H1 (cell line): ENCODE measurements at regions not wholly inside any gene's neighbourhood (a gene's known extent, or its start where the extent isn't known, plus 50 kb on each side); places are given as distances from the start of the nearest gene placed in this dataset.

Experiments
- CTCF ChIA-PET: fragments of 300-600 bp; sonication (Branson Sonifier 250); formaldehyde crosslinking; loops from one replicate; lab custom pipeline; 2021; ENCODE audit not compliant: partially characterized antibody; lab: Charles Lee
- POLR2A ChIA-PET: fragments of 300-600 bp; sonication (Branson Sonifier 250); formaldehyde crosslinking; loops from one replicate; lab custom pipeline; 2021; ENCODE audit warnings: inconsistent platforms; ENCODE audit not compliant: partially characterized antibody; lab: Charles Lee
- DNase-seq, 2 experiments: peaks; one replicate each; pipeline versions ENCODE4 v3.0.0 to v3.0.0-alpha.2; 2010 to 2022; ENCODE audit warnings: low spot score in 2 of 2, low read depth in 1 of 2, mixed read lengths in 1 of 2
- FAIRE-seq: peaks from 2 replicates; lab custom pipeline; 2011; peaks lifted over from hg19 to GRCh38; lab: Jason Lieb, UNC
- H2AFZ ChIP-seq: 2 replicates; pipeline ENCODE4 v1.8.1; 2012; ENCODE audit warnings: low read length, inconsistent platforms
- H2AK5ac ChIP-seq: 2 replicates; pipeline ENCODE4 v1.6.1; 2013; ENCODE audit warnings: low read depth, low read length
- H2BK120ac ChIP-seq: replicated peaks from 2 replicates; pipeline ENCODE3; 2013; ENCODE audit warnings: low read depth, low read length, inconsistent platforms
- H2BK12ac ChIP-seq: 2 replicates; pipeline ENCODE4 v1.6.1; 2013; ENCODE audit warnings: low read depth, low read length
- H2BK15ac ChIP-seq: 2 replicates; pipeline ENCODE4 v1.6.1; 2013; ENCODE audit warnings: low read length
- H2BK20ac ChIP-seq: 2 replicates; pipeline ENCODE4 v1.6.1; 2013; ENCODE audit warnings: low read length
- H2BK5ac ChIP-seq: 2 replicates; pipeline ENCODE4 v1.6.1; 2013; ENCODE audit warnings: low read depth, low read length
- H3K14ac ChIP-seq: 2 replicates; pipeline ENCODE4 v1.6.1; 2013; ENCODE audit warnings: inconsistent platforms; ENCODE audit not compliant: insufficient read length
- H3K18ac ChIP-seq: 2 replicates; pipeline ENCODE4 v1.6.1; 2013; ENCODE audit warnings: low read length; ENCODE audit errors: extremely low read depth
- H3K23ac ChIP-seq: 2 replicates; pipeline ENCODE4 v1.6.1; 2013; ENCODE audit warnings: inconsistent platforms; ENCODE audit not compliant: insufficient read length
- H3K23me2 ChIP-seq: 2 replicates; pipeline ENCODE4 v1.6.1; 2013; ENCODE audit warnings: low read depth, low read length
- H3K27ac ChIP-seq: 2 replicates; pipeline ENCODE4 v1.6.1; 2011; ENCODE audit warnings: low read depth, low read length, inconsistent platforms
- H3K27me3 ChIP-seq, 4 experiments: replicated peaks in 1 of 4; 1 replicate in 1 of 4; 2 replicates in 3 of 4; pipeline versions ENCODE4 v1.6.1 to v1.8.1; 2011 to 2013; ENCODE audit warnings: low read length in 3 of 4, mild to moderate bottlenecking in 3 of 4, inconsistent platforms in 2 of 4, mixed read lengths in 2 of 4, moderate library complexity in 1 of 4; ENCODE audit not compliant: control insufficient read depth in 3 of 4, insufficient read depth in 3 of 4; ENCODE audit errors: extremely low read depth in 1 of 4
- H3K36me3 ChIP-seq, 4 experiments: 2 replicates each; pipeline versions ENCODE4 v1.6.1 to v1.8.1; 2011 to 2013; ENCODE audit warnings: mild to moderate bottlenecking in 4 of 4, low read length in 3 of 4, moderate library complexity in 2 of 4, control low read depth in 1 of 4, inconsistent platforms in 1 of 4; ENCODE audit not compliant: insufficient read depth in 4 of 4, control insufficient read depth in 2 of 4
- H3K4ac ChIP-seq: replicated peaks from 2 replicates; pipeline ENCODE3; 2013; ENCODE audit warnings: low read length, low read depth, mixed read lengths, inconsistent platforms; ENCODE audit not compliant: insufficient read length
- H3K4me1 ChIP-seq, 4 experiments: replicated peaks in 1 of 4; 1 replicate in 1 of 4; 2 replicates in 3 of 4; pipeline versions ENCODE4 v1.6.1 to v1.8.1; 2011 to 2013; ENCODE audit warnings: low read length in 3 of 4, inconsistent platforms in 2 of 4, mixed read lengths in 1 of 4; ENCODE audit not compliant: insufficient read depth in 4 of 4, control insufficient read depth in 3 of 4
- H3K4me2 ChIP-seq, 2 experiments: 2 replicates each; pipeline versions ENCODE4 v1.6.1 to v1.8.1; 2011 to 2013; ENCODE audit warnings: low read depth in 2 of 2, low read length in 2 of 2, control low read depth in 1 of 2, inconsistent platforms in 1 of 2, mild to moderate bottlenecking in 1 of 2; ENCODE audit not compliant: insufficient read depth in 1 of 2
- H3K4me3 ChIP-seq, 4 experiments: fragments of 200-600, 300-600 bp in 1 of 4; sonication (generic), shearing (Covaris generic), sonication (Bioruptor Twin) in 1 of 4; 2 replicates each; pipeline versions ENCODE4 v1.5.1 to v1.8.1; 2011 to 2016; ENCODE audit warnings: low read length in 4 of 4, low read depth in 3 of 4, control low read depth in 2 of 4, inconsistent platforms in 2 of 4, mild to moderate bottlenecking in 2 of 4, mixed read lengths in 1 of 4, moderate library complexity in 1 of 4; ENCODE audit not compliant: insufficient read depth in 2 of 4; ENCODE audit errors: extremely low read depth in 1 of 4
- H3K56ac ChIP-seq: replicated peaks from 2 replicates; pipeline ENCODE3; 2013; ENCODE audit warnings: low read depth, mild to moderate bottlenecking, mixed read lengths, low read length, inconsistent platforms; ENCODE audit not compliant: insufficient read length
- H3K79me1 ChIP-seq: 2 replicates; pipeline ENCODE4 v1.6.1; 2013; ENCODE audit warnings: low read depth, low read length, control low read depth
- H3K79me2 ChIP-seq, 2 experiments: 2 replicates each; pipeline versions ENCODE4 v1.6.1 to v1.8.1; 2012 to 2013; ENCODE audit warnings: low read length in 2 of 2, mild to moderate bottlenecking in 2 of 2, inconsistent platforms in 1 of 2; ENCODE audit not compliant: insufficient read depth in 2 of 2, control insufficient read depth in 1 of 2
- H3K9ac ChIP-seq, 4 experiments: replicated peaks in 1 of 4; 1 replicate in 1 of 4; 2 replicates in 3 of 4; pipeline versions ENCODE4 v1.6.1 to v1.8.1; 2011 to 2013; ENCODE audit warnings: low read depth in 3 of 4, low read length in 3 of 4, control low read depth in 2 of 4, mild to moderate bottlenecking in 2 of 4, moderate library complexity in 2 of 4, inconsistent platforms in 1 of 4; ENCODE audit errors: extremely low read depth in 1 of 4
- H3K9me3 ChIP-seq, 2 experiments: 2 replicates each; pipeline versions ENCODE4 v1.6.1 to v1.8.1; 2012 to 2013; ENCODE audit warnings: mild to moderate bottlenecking in 2 of 2, moderate library complexity in 2 of 2, control low read depth in 1 of 2, inconsistent platforms in 1 of 2, low read depth in 1 of 2, low read length in 1 of 2, mixed read lengths in 1 of 2; ENCODE audit not compliant: insufficient read depth in 2 of 2
- H4K20me1 ChIP-seq, 2 experiments: replicated peaks in 1 of 2; 2 replicates each; pipeline versions ENCODE3 to v1.8.1; 2011 to 2013; ENCODE audit warnings: inconsistent platforms in 2 of 2, low read length in 2 of 2, mild to moderate bottlenecking in 1 of 2; ENCODE audit not compliant: insufficient read depth in 2 of 2, control insufficient read depth in 1 of 2
- H4K5ac ChIP-seq: 2 replicates; pipeline ENCODE4 v1.6.1; 2013; ENCODE audit warnings: low read length, low read depth, mixed read lengths, inconsistent platforms; ENCODE audit not compliant: insufficient read length
- H4K8ac ChIP-seq: 2 replicates; pipeline ENCODE4 v1.8.0; 2013; ENCODE audit warnings: mild to moderate bottlenecking, moderate library complexity, low read length, inconsistent platforms; ENCODE audit not compliant: insufficient read depth; ENCODE audit errors: extremely low read depth
- H4K91ac ChIP-seq: replicated peaks from 2 replicates; pipeline ENCODE3; 2013; ENCODE audit warnings: low read length, mixed read lengths, inconsistent platforms; ENCODE audit not compliant: insufficient read length
- CBX5 ChIP-seq: fragments of 300-800, 300-1000 bp; sonication (generic); IDR thresholded peaks from 2 replicates; pipeline ENCODE4 v1.7.1; 2016; ENCODE audit warnings: antibody characterized with exemption, low read length, low read depth
- CBX8 ChIP-seq: fragments of 300-800, 300-1000 bp; sonication (generic); IDR thresholded peaks from 2 replicates; pipeline ENCODE4 v1.7.1; 2016; ENCODE audit warnings: low read depth, low read length, borderline replicate concordance
- CEBPB ChIP-seq: IDR thresholded peaks from 2 replicates; pipeline ENCODE4 v1.6.1; 2012; ENCODE audit warnings: low read depth, low read length
- GTF2F1 ChIP-seq: IDR thresholded peaks from 2 replicates; pipeline ENCODE4 v1.6.1; 2012; ENCODE audit warnings: low read depth, low read length, improper control_type of control experiment, borderline replicate concordance
- KDM1A ChIP-seq: fragments of 200-600, 300-600 bp; sonication (generic); IDR thresholded peaks from 2 replicates; pipeline ENCODE4 v1.7.1; 2016; ENCODE audit warnings: mild to moderate bottlenecking, low read length, borderline replicate concordance
- WGBS, 2 experiments: shearing (Covaris generic) in 1 of 2; methylation state at CpG; one replicate each; pipeline versions ENCODE4 v1.1.6 to v1.1.7; 2013 to 2015; ENCODE audit warnings: low lambda C conversion rate in 2 of 2, mixed read lengths in 2 of 2, inconsistent platforms in 1 of 2, low coverage in 1 of 2, missing lambda C conversion rate in 1 of 2; ENCODE audit not compliant: insufficient replicate concordance in 2 of 2, insufficient coverage in 1 of 2, insufficient read length in 1 of 2; ENCODE audit errors: extremely low coverage in 1 of 2, missing lambda C conversion rate in 1 of 2; 5-methylcytosine and 5-hydroxymethylcytosine counted together

- H4K5ac ChIP-seq, result no peak overlapping the region
- DNase-seq (no peak), FAIRE-seq (no peak)
- CTCF ChIA-PET, result interaction anchor here (1.0 to 1.2 kb wide), 2 partner anchors 8 to 13 kb away, joined by 3 read pairs; no protein-coding TSS in a partner anchor
- POLR2A ChIA-PET, result no interaction called here
- no peaks in the 10 kb centered on the region for H3K79me1 ChIP-seq
- no peak overlapping the region for H4K8ac ChIP-seq
- H2AFZ ChIP-seq, result no peak overlapping the region
- no peaks in the 10 kb centered on the region for H3K36me3 ChIP-seq
- WGBS, 2 experiments, result 83% methylated on average over 1 of the region's 1 CpG; no CpG with 5 or more reads in 1 of the 2 experiments
- no peak overlapping the region for H4K91ac ChIP-seq
- no peak overlapping the region for H3K4me2 ChIP-seq
- no peak overlapping the region for H2BK120ac ChIP-seq
- no peaks in the 10 kb centered on the region for H3K4me1 ChIP-seq
- no peak overlapping the region for H3K4ac ChIP-seq
- H2BK20ac ChIP-seq, result no peak overlapping the region
- no peak overlapping the region for H3K56ac ChIP-seq
- no peak overlapping the region for H3K14ac ChIP-seq
- H3K4me3 ChIP-seq, result no peak overlapping the region
- H3K23me2 ChIP-seq, result no peaks in the 10 kb centered on the region
- TF ChIP-seq CBX5 (no peak), GTF2F1 (no peak), KDM1A (no peak), CBX8 (no peak), CEBPB (no peak)
- no peak overlapping the region for H2BK5ac ChIP-seq
- H2BK15ac ChIP-seq, result no peak overlapping the region
- H3K27ac ChIP-seq, result no peak overlapping the region
- no peak overlapping the region for H2AK5ac ChIP-seq
- no peak overlapping the region for H2BK12ac ChIP-seq
- H4K20me1 ChIP-seq, result no peaks in the 10 kb centered on the region
- H3K9ac ChIP-seq, result no peak overlapping the region
- no peaks in the 10 kb centered on the region for H3K27me3 ChIP-seq
- 0 out of 4 replicates have a peak, but pooled peaks cover 0 to 2% of the 10 kb centered on the region in 2 experiments for H3K9me3 ChIP-seq
- no peak overlapping the region for H3K18ac ChIP-seq
- H3K23ac ChIP-seq, result no peak overlapping the region
- H3K79me2 ChIP-seq, result no peaks in the 10 kb centered on the region
Measured at GRCh38 chr2:48059975-48060374, 153.7 kb upstream of the FBXO11 start.
